ENCODE measurements at regions not wholly inside any gene's neighbourhood (a gene's known extent, or its start where the extent isn't known, plus 50 kb on each side); places are given as distances from the start of the nearest gene placed in this dataset.

DNA sequence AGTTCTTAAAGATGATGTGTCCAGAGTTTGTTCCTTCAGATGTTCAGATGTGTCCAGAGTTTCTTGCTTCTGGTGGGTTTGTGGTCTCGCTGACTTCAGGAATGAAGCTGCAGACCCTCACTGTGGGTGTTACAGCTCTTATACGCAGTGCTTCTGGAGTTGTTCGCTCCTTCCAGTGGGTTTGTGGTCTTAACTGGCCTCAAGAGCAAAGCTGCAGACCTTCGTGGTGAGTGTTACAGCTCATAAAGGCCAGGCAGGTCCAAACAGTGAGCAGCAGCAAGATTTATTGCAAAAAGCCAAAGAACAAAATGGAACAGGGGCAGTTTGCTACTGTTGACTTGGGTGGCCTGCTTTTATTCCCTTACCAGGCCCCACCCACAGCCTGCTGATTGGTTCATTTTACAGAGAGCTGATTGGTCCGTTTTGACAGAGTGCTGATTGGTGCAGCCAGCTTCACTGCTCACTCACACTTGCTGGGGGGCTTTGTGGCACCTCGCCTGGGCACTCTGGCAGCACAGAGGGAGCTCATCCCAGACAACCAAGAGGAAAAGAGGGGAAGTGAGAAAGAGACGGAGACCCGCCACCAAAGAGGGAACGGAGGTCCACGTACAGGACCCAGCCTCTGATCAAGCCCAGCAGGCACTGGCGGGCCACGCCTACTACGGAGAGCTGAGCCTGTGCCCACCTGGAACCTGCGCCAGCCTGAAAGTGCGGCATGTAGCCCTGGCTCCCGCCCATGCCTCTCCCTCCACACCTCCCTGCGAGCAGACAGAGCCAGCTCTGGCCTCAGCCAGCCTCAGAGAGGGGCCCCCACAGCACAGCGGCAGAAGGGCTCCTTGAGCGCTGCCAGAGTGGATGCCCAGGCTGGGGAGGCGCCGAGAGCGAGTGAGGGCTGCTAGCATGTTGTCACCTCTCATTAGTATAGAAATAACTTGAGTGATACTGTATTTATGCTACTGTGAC, 55.8 kb upstream of the SEMA3C start:
- DNase-seq (ENCODE audit: low read depth) = no peak
- TF ChIP-seq, protein P1, sequence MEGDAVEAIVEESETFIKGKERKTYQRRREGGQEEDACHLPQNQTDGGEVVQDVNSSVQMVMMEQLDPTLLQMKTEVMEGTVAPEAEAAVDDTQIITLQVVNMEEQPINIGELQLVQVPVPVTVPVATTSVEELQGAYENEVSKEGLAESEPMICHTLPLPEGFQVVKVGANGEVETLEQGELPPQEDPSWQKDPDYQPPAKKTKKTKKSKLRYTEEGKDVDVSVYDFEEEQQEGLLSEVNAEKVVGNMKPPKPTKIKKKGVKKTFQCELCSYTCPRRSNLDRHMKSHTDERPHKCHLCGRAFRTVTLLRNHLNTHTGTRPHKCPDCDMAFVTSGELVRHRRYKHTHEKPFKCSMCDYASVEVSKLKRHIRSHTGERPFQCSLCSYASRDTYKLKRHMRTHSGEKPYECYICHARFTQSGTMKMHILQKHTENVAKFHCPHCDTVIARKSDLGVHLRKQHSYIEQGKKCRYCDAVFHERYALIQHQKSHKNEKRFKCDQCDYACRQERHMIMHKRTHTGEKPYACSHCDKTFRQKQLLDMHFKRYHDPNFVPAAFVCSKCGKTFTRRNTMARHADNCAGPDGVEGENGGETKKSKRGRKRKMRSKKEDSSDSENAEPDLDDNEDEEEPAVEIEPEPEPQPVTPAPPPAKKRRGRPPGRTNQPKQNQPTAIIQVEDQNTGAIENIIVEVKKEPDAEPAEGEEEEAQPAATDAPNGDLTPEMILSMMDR (conservative IDR thresholded peaks at IDR 0.05; ENCODE audit: low read length) = no peak
- H3K4me3 ChIP-seq (ENCODE audit: low read length) = no peak overlapping the region

DNA sequence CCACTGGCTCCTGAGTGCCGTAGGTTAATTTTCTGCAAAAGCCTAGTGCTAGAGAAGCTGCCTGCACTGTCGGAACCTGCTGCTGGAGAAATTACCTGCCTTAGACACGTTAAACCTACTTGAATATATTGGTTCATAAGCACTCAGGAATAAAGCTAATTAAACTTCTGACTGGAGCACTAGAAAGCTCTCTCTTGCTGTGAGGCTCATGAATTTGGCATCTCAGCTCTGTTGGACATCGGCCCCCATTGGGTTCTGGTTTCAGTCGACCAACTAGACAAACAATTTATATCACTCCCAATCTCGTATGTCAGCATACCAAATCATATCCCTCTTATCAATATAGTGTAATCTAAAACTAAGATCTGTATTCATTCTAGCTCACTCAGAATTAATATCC, 52.4 kb upstream of the SEMA3C start:
- no peak for DNase-seq (ENCODE audit: low read depth)
- no peak overlapping the region for H3K4me3 ChIP-seq (ENCODE audit: low read length)
- TF ChIP-seq, protein P1 (conservative IDR thresholded peaks at IDR 0.05; ENCODE audit: low read length) = no peak

Data from AG10803 (cell line).